ENCODE measurements at regions not wholly inside any gene's neighbourhood (a gene's known extent, or its start where the extent isn't known, plus 50 kb on each side); places are given as distances from the start of the nearest gene placed in this dataset.

GRCh38 chr13:107113387-107113786, 545.5 kb upstream of the ARGLU1 start:
- intact Hi-C loops (cut with DNase I; ENCODE audit: low total_unique reads): no loop called here
- TF ChIP-seq POLR2A (IDR thresholded peaks at IDR 0.05): no peak
- no peak for TF ChIP-seq CTCF (IDR thresholded peaks at IDR 0.05)
- no peak for TF ChIP-seq POLR2AphosphoS5 (IDR thresholded peaks at IDR 0.05)

GRCh38 chr13:107111248-107111647, 543.3 kb upstream of the ARGLU1 start:
- Histone ChIP-seq H3K4me1 (no peaks in the 10 kb centered on the region), H3K4me3 (no peak overlapping the region), H3K27ac (no peak overlapping the region), H3K9me3 (peaks cover 4 to 6% of the 10 kb centered on the region in 2 donors), H3K36me3 (no peaks in the 10 kb centered on the region), H3K27me3 (no peaks in the 10 kb centered on the region)
- intact Hi-C loops (cut with DNase I; ENCODE audit: low total_unique reads): no loop called here
- DNase-seq (ENCODE audit: low spot score in 2 of 2): no peak
- TF ChIP-seq CTCF (IDR thresholded peaks at IDR 0.05): no peak
- TF ChIP-seq POLR2A (IDR thresholded peaks at IDR 0.05): no peak
- TF ChIP-seq POLR2AphosphoS5 (IDR thresholded peaks at IDR 0.05): no peak

More at GRCh38 chr13:107113387-107113786, 545.5 kb upstream of the ARGLU1 start:
- Histone ChIP-seq H3K9me3 (peaks cover 4 to 6% of the 10 kb centered on the region in 2 donors), H3K36me3 (no peaks in the 10 kb centered on the region), H3K27ac (no peak overlapping the region), H3K4me3 (no peak overlapping the region), H3K4me1 (no peaks in the 10 kb centered on the region), H3K27me3 (no peaks in the 10 kb centered on the region)
- no peak for DNase-seq (ENCODE audit: low spot score in 2 of 2)

- Histone ChIP-seq H3K27me3 (no peaks in the 10 kb centered on the region), H3K27ac (no peak overlapping the region), H3K36me3 (no peaks in the 10 kb centered on the region), H3K4me1 (no peaks in the 10 kb centered on the region), H3K4me3 (no peak overlapping the region), H3K9me3 (peaks cover 4 to 6% of the 10 kb centered on the region in 2 donors)
- intact Hi-C loops (cut with DNase I; ENCODE audit: low total_unique reads): no loop called here
- TF ChIP-seq CTCF (IDR thresholded peaks at IDR 0.05): no peak
- TF ChIP-seq POLR2AphosphoS5 (IDR thresholded peaks at IDR 0.05): no peak
- no peak for TF ChIP-seq POLR2A (IDR thresholded peaks at IDR 0.05)
- DNase-seq (ENCODE audit: low spot score in 2 of 2): no peak
Measured at GRCh38 chr13:107104631-107105030, 536.7 kb upstream of the ARGLU1 start.

GRCh38 chr13:107102676-107103075, 534.7 kb upstream of the ARGLU1 start:
- H3K9me3 ChIP-seq: no peaks in the 10 kb centered on the region
- no peaks in the 10 kb centered on the region for H3K36me3 ChIP-seq
- DNase-seq (ENCODE audit: low spot score in 2 of 2): no peak
- intact Hi-C loops (cut with DNase I; ENCODE audit: low total_unique reads): no loop called here
- no peak overlapping the region for H3K4me3 ChIP-seq
- H3K27me3 ChIP-seq: no peaks in the 10 kb centered on the region
- H3K4me1 ChIP-seq: no peaks in the 10 kb centered on the region
- H3K27ac ChIP-seq: no peak overlapping the region
- no peak for TF ChIP-seq POLR2AphosphoS5 (IDR thresholded peaks at IDR 0.05)
- no peak for TF ChIP-seq CTCF (IDR thresholded peaks at IDR 0.05)
- no peak for TF ChIP-seq POLR2A (IDR thresholded peaks at IDR 0.05)

- H3K27ac ChIP-seq: no peak overlapping the region
- H3K4me1 ChIP-seq: no peaks in the 10 kb centered on the region
- no peaks in the 10 kb centered on the region for H3K9me3 ChIP-seq
- H3K4me3 ChIP-seq: no peak overlapping the region
- intact Hi-C loops (cut with DNase I; ENCODE audit: low total_unique reads): no loop called here
- DNase-seq (ENCODE audit: low spot score in 2 of 2): no peak
- TF ChIP-seq POLR2A (IDR thresholded peaks at IDR 0.05): no peak
- H3K36me3 ChIP-seq: no peaks in the 10 kb centered on the region
- no peaks in the 10 kb centered on the region for H3K27me3 ChIP-seq
Measured at GRCh38 chr13:107099661-107100060, 531.7 kb upstream of the ARGLU1 start.

- intact Hi-C loops (cut with DNase I; ENCODE audit: low total_unique reads): no loop called here
- no peaks in the 10 kb centered on the region for H3K36me3 ChIP-seq
- TF ChIP-seq POLR2A (IDR thresholded peaks at IDR 0.05) (no peak), CTCF (IDR thresholded peaks at IDR 0.05) (no peak), POLR2AphosphoS5 (IDR thresholded peaks at IDR 0.05) (no peak)
- H3K9me3 ChIP-seq: no peaks in the 10 kb centered on the region
- DNase-seq (ENCODE audit: low spot score in 2 of 2): no peak
- no peaks in the 10 kb centered on the region for H3K4me1 ChIP-seq
- no peaks in the 10 kb centered on the region for H3K27me3 ChIP-seq
- no peak overlapping the region for H3K4me3 ChIP-seq
- no peak overlapping the region for H3K27ac ChIP-seq
Measured at GRCh38 chr13:107097916-107098315, 530.0 kb upstream of the ARGLU1 start.

Measured in breast epithelium (tissue), 4 donors.